Stimulated activated CD4-positive, alpha-beta T cell treated with anti-CD3 and anti-CD28 coated beads, Interleukin-1b, Interleukin-23, amount 100 ng/mL, for 24 hours (primary cell): ENCODE measurements at regions not wholly inside any gene's neighbourhood (a gene's known extent, or its start where the extent isn't known, plus 50 kb on each side); places are given as distances from the start of the nearest gene placed in this dataset.

ENCODE experiments used
- DNase-seq, 4 experiments: peaks; one replicate each; pipeline ENCODE4 v3.0.0-alpha.2; 2020; ENCODE audit warnings: low read depth in 4 of 4, low spot score in 1 of 4

DNA sequence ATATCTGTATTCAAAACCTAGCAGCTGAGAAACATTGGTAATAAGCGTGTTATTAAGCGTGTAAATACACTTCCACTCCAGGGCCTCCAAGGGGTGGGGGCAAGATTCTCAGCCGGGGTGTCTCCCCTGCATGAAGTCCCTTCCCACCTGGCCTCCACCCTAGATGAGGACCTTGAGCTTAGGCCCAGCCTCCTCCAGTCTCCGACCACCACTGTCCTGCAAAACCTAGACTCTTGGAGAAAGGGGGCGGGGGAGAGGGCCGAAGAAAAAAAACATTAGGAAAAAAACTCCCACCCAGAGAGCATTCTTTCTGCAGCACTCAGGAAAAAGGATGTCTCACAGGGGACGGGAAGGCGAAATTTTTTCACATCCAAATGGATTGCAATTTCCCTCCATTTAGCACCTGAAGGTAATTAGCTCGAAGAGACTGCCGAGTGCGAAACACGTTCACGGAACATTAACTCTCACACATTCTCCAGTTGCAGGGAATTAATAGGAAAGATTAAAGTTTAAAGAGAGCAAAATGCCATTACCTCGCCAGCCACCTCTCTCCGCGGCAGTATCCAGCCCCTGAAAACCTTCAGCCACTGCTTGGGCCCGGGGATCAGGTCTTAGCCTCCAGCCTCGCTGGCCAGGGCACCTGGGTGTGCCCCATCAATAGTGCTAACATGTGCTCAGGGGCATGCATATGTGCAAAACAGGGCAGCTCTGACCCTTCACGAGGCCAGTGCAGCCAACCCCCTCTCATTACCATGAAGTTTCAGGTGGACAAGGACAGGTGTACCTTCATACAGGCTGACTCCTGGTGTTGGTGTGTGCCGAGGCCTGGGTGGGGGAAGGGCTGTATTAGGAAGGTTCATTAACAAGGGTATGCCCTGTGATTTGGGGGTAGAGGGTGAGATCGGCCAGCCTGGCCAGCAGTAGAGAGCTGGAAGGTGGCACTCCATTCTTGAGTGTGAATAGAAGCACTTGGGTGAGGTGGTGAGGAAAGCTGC lies 77.2 kb downstream of the HIF1AN start:
- no peak for DNase-seq

DNA sequence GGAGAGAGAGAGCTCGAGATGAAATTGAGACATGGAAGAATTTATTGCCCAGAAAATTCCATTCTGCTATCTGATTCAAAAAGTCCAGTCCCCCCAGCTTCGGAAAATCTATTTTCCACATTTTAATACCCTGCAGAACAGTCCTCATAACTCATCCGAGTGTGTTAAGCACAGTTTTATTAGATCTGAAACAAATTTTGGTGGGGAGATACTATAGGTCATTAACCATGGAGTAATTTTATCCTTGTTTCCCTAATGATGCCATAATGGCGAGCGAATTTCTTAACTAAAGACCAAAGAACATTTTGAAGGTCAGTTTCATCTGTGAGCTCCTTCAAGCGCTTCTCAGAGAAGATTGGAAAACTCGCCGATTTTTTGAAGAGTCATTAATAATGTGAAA lies 78.1 kb downstream of the HIF1AN start:
- DNase-seq: no peak

DNA sequence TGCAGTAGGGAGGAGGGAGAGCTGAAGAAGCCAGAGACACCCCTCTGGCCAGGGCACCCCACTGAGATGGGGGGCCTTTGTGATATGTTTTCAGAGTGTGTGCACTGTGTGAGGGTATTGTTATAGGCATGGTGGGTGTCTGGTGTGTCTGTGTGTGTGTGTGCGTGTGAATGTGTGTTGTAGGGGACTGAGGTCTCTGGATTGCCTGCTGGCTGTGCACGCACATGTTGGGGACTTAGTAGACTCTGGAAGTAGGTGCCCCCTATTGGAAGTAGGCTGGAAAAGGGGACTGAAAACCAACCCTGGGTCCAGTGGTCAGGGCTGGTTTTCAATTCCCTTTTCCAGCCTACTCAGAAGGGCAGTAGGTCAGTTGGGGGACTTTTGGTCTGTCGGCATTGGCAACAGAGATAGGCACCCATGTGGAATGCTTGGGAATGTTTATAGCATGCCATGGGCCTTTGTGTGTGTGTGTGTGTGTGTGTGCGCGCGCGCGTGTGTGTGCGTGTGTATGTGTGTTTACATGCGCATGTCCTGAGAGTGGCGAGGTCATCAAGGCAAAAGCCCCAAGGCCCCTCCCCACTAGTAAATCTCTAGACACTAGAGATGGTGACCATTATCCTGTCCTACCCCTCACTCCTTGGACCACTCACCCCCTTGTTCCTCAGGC lies 78.8 kb downstream of the HIF1AN start:
- DNase-seq: no peak

DNA sequence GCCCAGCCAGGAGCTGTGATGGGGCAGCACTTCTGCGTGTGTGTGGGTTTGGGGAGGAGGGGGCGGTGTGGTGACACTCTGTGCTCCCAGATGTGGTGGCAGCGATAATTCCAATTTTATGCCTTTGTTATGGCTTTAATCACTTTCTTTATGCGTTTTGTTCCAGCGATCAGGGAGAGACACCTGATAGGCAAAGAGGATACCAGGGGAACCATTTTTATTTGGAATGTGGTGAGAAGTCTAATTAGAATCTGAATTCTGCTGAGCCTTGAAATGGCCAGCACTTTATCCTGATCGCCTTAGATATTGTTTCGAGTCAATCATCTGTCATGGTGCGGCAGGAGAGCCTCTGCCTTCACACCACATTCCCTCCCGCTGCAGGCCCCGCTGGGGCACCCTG lies 79.5 kb downstream of the HIF1AN start:
- DNase-seq: no peak

DNA sequence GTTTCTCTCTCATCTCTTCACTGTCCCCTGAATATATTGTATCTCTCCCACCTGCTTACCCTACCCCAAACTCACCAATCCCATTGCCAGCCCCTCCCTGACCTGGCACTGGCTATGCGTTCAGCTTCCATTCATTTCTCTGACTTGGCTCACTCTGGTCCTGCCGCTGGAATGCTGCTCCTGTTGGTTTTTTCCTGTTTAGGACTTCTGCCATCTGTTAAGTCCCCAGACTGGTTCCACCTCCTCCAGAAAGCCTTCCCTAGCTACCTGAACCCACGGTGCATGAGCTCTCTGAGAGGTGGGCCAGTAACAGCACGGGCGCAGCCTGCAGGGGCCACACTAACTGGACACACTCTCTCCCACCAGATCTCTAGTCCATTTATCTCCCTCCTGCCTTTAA lies 80.2 kb downstream of the HIF1AN start:
- DNase-seq: no peak

DNA sequence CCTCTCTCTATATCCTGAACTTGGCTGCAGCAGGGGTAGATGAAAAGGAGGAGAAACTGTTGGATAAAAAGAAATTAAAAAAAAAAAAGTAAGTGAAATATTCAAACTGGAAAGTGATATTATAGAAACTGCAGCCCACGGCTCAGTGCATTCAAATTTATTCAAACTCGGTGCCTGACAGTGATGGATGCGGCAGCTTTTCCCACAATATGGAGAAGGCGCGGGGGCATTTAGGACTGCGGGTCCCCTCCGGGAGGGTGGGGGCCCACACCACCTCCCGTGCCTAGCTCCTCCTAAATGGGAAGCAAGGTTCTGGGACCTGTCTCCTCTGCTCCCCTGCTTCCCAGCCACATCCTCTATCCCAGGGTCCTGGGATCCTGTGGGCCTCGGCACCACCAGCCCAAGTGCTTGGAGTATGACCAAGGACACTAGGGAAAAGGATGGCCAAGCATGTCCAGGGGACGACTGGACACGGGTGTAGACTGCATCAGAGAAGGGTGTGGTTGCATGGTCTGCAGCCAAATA lies 82.4 kb downstream of the HIF1AN start:
- no peak for DNase-seq

DNA sequence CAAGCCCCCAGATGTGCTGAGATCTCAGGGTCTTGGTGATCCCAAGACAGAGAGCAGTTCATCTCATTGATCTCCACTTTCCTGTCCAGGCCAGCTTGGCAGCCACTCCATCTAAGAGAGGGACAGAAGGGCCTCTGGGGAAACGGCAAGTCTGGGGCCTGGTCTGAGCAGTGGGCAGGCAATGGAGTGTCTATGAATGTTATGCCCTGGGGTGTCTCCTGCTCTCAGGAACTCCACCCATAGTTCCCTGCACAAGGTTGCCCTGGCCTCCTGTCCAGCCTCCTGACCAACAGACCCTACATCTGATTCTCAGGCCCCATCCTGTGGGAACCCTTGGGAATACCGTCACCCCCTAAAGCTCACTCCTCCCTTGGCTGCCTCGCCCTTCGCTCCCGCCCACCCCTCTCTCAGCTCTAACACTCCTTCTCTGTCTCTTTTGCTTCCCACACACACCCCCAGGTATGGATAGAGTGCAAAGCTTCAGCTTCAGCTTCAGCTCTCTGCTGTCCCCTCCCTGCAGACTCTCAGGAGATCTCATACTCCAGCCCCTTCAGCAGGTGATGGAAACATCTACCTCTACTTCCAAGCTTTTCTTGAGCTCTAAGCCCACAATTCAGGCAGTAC lies 83.0 kb downstream of the HIF1AN start:
- DNase-seq: no peak

DNA sequence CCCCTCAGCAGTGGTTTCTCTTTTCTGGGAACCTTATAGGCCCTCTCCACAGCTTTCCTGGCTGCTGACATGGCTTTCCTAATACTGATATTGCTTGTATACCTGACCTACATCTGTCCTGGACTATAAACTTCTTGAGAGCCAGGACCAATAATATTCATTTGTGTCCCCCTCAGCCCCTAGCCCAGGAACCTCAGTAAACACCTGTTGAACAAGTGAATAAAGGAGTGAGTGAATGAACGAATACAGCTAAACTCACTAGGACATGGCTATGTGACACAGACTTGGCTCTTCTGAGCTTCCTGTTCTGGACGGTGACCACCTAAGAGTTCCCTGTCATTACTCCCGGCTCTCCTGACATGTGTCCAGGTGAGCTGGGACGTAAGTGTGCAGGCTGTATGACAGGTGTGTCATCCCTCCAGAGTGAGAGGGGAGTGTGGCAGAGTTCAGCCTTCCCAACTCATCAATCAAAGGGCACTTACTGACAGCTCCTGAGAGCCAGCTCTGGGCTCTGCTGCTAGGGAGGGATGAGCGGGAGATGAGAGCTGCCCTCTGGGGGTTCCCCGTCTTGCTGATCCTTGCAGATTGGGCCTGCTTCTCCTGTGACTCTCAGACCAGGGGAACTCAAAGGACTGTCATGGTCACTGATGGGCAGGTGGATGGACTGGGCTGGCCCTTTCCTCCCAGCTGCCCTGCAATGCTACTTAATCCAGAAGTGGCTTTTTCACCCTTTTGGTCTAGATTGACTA lies 84.5 kb downstream of the HIF1AN start:
- DNase-seq: no peak

DNA sequence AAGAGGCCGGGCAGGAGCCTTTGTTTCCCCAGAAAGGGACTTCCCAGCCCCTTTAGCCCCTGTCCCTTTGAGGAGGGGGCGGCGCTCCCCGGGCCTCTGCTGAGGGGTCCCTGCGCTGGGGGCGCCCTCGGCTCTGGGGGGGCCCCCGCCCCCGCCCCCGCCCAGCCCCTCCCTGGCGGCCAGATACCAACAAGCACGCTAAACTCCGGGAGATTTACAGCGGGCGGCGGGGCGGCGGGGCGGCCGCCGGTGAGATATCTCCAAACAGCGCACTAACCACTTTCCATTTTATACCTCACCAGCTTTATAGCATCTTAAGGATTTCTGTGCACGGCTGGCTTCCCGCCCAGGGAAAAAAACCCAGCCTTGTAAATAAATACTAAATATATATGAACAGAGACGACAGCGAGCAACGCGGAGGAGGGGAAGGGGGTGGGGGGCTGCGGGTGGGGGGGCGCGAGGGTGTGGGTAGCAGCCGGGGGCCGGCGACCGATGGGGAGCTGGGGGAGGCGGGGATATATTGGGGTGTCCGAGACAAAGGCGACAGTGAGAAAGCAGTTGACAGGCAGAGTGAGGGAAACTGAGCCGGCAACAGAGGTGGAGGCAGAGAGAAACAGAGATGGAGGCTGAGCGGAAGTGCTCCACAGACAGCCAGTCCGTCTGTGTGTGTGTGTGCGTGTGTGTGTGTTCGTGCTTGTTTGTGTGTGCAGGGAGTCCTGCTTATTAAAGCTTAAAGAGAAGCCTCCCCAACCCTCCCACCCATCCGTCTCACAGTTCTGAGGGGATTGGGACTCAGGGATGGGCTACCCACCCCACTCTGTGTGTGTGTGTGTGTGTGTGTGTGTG lies 85.8 kb downstream of the HIF1AN start:
- DNase-seq: no peak

DNA sequence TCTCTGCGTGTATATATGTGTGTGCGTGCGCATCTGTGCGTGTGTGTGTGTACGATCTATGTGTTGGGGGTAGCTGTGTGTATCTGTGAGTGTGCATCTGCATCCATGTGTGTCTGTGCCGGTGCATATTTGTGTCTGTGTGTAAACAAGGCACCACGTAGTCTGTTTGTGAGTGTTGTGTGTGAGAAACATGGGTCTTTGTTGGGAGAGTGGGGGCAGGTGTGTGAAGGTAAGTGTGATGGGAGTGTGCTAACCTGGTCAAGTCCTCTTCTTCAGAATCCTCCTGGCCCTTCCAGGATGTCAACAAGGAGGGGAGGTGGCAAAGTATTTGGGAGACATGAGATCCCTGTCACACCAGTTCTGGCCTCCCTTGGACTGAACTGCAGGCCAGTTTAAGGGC lies 87.2 kb downstream of the HIF1AN start:
- no peak for DNase-seq

DNA sequence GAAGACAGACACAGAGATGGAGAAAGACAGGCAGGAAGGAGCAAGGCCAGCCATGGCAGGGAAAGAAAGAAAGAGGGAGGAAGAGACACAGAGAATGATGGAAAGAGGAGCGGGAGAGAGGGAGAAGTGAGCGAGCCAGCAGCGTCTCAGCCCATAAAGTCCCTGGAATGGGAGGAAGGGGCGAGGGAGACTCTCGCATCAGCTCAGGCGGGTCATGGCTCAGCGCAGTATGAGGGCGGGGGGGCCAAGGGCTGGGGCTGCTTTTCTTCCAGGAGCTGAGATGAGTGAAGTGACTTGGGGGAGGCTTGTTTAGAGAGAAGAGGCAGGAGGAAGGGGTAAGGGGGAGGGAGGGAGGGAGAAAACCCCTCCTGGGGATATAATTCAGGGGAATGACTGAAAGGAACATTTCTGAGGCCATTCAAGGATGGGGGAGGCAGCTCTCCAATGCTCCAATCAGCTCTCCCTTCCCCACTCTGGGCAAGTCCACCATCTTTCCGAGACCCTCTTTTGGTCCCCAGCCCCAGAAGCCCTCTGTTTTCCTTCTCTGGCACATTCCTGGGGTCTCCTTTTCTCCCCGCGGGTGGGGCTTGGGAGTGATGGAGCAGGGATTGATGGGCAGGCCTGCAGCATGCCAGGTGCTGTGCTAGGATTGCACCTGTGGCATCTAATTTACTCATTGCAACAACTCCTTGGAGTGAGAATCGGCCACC lies 87.9 kb downstream of the HIF1AN start:
- DNase-seq: no peak

DNA sequence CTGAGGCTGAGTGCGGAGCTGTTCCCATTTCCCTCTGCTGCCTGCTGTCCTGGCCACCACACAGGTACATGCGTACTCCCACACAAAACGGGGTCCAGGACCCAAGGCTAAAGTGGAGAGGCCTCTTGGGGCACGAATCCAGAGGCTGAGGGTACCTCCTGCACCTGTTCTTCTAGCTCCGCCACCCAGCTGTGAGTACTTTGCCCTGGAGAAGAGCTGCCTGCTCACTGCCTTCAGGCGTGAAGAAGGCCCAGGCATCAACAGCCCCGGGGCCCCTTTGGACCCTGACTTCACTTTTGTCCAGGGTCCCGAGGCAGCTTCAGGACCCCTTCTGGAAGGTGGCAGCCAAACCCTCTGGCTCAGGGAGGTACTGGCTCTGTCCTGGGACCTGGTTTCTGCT lies 88.6 kb downstream of the HIF1AN start:
- DNase-seq: no peak

DNA sequence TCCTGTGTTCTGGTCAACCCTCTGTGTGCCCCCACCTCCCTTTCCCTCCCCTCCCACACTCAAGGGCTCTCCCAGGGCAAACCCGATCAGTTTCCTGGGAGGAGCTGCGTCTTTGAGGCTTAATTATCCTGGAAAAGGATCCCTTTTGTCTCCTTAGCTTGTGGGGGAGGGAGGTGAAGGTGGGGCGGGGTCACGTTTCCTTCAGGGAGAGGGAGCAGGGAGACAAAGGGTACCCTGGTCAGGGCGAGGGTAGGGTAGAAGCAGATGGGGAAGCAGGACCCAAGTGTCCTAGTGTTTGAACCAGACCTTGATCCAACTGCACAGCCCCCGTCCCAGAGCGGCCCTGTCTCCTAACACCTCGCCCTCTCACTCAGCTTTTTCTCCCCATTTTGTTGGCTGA lies 90.1 kb downstream of the HIF1AN start:
- DNase-seq: no peak

DNA sequence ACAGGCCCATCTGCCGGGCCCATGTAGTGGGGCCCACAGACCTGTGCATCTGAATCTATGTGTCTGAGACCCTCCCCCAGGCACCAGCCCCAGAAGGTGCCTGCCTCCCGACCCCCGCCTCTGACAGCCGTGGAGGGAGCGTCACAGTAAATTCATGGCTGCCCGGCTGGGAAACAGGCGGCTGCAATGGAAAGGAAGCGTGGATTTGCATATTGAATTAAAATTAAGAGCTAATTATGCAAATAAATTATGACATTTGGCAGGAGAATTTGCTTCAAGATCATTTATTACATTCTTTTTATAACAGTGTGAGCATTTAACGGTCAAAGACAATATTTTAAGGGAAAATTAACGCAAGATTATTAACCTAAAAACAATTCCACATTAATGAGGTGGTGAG lies 92.3 kb downstream of the HIF1AN start:
- DNase-seq: no peak

DNA sequence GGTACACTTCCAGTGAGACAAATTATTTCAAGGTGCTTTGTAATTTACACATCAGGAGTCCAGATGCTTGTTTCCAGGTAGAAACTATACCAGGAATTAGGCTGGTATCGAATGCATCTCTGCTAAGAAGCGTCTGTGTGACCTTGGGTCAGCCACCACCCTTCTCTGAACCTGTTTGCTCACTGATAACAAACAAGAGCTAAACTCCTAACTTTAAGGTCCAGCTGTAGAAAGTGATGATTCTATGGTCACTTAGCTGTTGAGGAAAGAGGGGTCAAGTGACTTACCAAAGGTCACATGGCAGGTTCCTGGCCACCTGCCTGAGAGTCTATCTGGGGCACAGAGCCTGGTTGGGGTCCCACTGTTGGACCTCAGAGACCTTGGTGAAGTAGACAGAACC lies 95.4 kb downstream of the HIF1AN start:
- DNase-seq: no peak

DNA sequence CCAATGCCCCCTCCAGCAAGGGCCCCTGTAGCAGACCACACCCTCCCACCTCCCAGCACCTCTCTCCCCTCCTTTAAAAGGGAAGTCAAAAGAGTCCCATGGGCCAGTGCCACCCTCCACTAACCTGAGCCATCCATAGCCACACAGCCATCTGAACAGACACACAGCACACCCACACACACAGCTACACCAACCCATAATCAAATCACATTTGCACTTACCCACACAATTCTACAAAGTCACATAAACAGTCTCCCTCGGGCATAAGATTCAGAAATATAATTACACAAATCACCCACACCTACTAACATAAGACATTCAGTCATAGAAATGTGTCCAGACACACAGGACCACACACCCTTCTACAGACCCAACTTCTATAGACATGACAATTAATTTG lies 96.3 kb downstream of the HIF1AN start:
- DNase-seq: no peak

DNA sequence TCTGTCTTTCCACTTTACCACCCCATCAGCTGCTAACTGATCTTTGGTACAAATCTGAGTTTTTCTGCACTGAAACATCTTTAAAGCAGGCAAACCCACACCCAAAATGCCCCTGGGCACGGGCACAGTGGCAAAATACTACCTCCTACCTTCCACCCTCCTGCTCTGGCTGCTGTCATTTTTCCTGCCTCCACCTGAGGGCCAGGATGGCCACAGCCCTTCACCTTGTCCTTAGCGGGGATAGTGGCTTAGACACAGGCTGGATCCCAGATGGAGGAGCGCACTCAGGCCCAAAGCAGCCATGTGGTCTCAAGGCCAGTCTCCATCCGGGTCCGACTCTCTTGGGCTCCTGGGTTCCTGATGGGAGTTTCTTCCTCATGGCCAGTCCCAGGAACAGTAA lies 98.3 kb downstream of the HIF1AN start:
- DNase-seq: no peak

DNA sequence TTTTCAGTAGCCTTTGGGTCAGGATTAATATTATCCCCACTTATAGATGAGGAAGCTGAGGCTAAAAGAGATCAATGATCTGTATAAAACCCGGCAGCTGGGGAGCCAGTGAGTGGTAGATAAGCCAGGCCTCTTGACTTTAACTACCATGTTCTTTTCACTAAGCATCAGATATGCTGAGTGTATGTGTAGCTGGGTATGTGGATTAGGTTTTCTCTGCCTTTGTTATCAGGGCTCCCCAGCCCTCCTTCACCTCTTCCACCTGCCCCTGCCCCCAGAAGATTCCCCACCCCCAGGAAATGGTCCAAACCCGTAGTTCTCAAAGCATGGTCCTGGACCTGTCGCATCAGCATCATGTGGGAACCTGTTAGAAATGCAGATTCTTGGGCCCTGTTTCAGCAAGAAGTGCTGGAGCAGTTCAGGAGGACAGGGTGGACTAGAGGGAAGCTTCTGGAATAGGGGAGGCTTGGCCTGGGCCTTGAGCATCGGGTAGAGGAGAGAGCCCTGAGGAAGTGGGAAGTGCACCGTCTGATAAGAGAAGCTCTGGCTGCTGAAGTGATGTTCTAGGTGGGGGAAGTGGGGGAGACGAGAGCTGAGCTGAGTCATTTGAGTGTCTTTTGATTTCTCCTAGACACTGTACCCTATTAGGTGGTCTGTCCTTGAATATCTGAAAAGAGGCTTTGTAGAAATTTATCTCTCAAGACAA lies 101.3 kb downstream of the HIF1AN start:
- DNase-seq: no peak

DNA sequence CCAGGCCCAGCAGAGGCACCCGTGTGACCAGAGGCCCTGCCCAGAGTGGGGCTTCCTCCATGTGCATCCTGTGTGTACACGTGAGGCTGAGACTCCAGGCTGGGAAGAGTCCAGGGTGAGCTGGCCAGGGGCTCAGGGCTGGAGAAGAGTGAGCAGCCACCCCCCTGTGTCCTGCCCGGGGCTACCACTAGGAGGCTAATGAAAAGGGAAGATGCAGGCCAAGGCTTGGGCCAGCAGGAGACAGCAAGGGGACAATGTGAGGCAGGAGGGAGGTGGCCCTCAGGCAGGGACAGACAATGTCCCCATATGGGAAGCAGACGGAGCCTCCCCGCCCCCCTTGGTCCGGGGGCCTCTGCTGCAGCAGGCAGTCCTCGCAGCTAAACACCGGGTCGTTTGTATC lies 102.0 kb downstream of the HIF1AN start:
- no peak for DNase-seq
